GM18502 (cell line): ENCODE measurements at regions not wholly inside any gene's neighbourhood (a gene's known extent, or its start where the extent isn't known, plus 50 kb on each side); places are given as distances from the start of the nearest gene placed in this dataset.
A peak's percentile ranks its signal among the peaks of the same experiment; 100 is the strongest.
"Not testable (repeated sequence)": the region's sequence is repeated elsewhere in the genome, so short reads cannot be mapped to it uniquely, and the experiment has no call there.

Experiments
- ATAC-seq: cut with Tn5 transposase; IDR thresholded peaks from one replicate; pipeline ENCODE4 v1.9.1; 2021; ENCODE audit warnings: mild to moderate bottlenecking; ENCODE audit not compliant: unreplicated experiment, poor library complexity

DNA sequence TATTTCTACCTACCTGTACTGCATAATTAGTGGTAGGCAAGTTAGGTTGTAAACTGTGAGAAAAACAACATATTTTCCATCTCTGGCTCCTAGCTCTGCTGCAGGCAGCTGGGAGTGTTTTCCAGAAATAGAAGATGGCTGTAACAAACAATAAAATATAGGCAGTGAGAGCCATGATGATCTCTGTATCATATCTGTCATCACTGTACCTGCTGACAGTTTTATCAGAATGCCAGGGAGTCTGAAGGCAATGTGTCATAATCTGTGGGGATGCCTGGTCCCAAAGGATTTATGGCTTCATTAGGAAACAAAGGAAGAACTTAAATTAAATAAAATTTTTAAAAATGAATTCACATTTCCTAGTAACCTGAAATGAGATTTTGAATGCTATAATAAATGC, 160.9 kb upstream of the SMIM30 start:
- ATAC-seq, result no peak

DNA sequence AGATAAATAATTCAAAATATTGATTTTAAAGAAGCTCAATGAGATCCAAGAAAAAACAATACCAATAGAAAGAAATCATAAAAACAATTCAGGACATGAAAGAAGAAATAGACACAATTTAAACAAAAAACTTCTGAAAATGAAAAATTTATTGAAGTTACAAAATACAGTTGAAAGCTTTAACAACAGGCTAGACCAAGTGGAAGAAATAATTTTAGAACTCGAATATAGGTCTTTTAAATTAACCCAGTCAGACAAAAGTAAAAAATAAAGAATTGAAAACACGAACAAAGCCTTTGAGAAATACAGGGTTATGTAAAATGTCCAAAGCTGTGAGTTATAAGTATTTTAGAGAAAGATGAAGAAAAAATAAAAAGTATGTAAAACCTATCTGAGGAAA, 152.4 kb upstream of the SMIM30 start:
- no peak for ATAC-seq

DNA sequence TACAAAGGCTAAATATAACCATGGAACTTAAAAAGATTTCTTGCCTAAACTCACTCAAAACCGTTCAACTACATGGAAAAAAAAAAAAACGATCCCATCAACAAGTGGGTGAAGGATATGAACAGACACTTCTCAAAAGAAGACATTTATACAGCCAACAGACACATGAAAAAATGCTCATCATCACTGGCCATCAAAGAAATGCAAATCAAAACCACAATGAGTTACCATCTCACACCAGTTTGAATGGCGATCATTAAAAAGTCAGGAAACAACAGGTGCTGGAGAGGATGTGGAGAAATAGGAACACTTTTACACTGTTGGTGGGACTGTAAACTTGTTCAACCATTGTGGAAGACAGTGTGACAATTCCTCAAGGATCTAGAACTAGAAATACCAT, 151.2 kb upstream of the SMIM30 start:
- not testable (repeated sequence) for ATAC-seq

DNA sequence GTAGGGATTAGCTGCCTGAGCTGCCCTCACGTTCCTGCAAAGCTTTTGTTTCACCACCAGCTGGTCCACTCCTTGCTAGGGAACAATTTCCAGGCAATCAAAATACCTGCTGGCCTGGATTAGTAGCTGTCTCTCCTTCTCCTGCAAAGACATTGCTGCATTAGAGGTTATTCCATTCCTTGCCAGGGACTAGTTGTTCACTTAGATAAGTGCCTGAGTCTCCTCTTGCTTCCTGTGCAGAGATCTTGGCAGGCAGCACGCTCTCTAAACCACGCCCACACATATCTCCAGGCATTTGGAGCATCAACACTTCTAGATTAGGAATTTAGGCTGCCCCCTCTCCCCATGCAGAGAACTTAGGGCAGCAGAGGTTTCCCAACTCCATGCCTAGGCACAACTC, 150.4 kb upstream of the SMIM30 start:
- ATAC-seq, result no peak

DNA sequence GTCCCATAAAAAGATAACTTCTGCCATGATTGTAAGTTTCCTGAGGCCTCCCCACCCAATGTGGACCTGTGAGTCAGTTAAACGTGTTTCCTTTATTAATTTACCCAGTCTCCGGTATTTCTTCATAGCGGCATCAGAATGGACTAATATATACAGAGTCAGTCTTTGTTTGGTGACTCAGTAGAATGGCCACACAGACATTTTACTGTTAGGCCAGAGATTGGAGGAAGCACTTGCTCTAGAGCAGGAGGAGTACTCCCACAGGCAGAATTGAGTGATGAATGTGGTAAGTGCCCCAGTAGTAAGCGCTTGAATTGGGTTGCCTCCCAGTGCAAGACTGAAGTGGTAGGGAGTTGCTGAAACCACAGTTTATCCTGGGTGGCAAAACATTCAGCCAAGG, 149.5 kb upstream of the SMIM30 start:
- no peak for ATAC-seq

DNA sequence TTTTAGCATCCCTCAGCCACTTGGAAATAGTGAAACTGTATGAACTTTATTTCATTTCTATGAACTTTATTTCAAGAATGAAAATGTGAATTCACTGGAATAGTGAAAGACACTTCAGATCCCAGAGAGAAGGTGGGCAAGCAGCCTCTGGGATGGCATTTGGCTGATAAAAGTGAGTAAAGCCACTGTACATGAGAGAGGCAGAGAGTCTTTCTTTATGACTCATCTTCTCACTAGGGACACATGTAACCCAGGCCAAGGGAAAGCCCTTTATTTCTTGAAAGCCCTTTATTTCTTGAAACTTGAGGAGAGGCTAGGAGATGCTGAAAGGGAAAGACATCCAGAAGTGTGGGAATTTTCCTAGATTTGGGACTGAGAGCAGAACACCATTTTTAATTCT, 148.9 kb upstream of the SMIM30 start:
- peak; percentile 80 for ATAC-seq

DNA sequence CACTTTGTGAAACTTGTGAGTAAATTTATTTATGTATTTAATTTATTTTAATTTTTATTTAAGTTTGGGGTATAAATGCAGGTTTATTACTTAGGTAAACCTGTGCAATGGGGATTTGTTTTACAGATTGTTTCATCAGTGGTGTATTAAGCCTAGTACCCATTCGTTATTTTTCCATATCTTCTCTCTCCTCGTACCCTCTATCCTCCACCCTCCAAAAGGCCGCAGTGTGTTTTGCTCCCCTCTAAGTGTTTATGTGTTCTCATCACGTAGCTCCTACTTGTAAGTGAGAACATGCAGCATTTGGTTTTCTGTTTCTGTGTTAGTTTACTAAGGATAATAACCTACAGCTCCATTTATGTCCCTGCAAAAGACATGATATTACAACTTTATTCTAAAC, 145.4 kb upstream of the SMIM30 start:
- no peak for ATAC-seq

DNA sequence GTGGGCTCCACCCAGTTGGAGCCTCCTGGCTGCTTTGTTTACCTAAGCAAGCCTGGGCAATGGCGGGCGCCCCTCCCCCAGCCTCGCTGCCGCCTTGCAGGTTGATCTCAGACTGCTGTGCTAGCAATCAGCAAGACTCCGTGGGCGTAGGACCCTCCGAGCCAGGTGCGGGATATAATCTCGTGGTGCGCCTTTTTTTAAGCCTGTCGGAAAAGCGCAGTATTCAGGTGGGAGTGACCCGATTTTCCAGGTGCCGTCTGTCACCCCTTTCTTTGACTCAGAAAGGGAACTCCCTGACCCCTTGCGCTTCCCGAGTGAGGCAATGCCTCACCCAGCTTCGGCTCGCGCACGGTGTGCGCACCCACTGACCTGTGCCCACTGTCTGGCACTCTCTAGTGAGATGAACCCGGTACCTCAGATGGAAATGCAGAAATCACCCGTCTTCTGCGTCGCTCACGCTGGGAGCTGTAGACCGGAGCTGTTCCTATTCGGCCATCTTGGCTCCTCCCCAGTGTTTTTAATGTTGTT, 144.9 kb upstream of the SMIM30 start:
- ATAC-seq, result not testable (repeated sequence)

DNA sequence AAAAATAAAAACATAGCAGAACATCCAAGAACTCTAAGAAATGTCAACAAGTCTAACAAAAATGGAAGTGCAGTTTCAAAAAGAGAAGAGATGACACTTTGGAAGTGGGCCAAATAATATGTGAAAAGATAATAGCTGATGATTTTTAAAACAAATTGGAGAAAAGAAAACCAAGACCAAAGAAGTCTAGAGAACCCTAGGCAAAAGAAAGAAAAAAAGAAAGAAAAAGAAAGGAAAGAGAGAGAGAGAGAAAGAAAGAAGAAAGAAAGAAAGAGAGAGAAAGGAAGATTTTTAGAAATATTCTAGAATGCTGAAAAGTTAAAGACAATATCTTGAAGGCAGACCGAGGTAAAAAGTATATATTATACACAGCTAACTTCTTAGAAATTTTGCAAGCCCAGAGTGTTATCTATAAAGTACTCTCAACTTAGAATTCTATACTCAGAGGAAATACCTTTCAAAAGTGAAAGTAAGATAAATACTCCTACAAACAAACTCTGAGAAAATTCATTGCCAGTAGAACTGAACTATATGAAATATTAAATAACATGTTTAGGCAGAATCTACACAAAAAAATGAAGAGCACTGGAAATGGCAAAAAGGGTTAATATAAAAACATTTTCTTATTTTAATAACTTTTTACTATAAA, 138.7 kb upstream of the SMIM30 start:
- no peak for ATAC-seq

DNA sequence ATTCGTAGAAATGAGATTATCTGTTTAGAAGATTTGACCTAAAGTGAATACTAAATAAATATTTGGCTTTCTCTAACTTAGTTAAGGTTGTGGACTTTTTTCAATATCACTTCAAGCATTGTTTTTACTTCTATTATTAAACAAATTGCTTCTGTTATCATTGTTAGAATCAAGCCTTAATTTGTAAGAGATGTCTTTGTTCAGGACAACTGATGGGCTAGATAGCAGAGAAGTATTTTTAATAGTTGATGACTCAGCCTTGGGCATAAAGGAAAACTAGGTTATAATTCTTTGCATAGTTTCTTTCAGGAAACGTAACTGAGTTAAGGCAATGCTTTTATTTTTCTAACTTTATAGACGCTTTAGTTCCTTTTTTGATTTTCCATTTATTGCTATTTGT, 128.8 kb upstream of the SMIM30 start:
- no peak for ATAC-seq

DNA sequence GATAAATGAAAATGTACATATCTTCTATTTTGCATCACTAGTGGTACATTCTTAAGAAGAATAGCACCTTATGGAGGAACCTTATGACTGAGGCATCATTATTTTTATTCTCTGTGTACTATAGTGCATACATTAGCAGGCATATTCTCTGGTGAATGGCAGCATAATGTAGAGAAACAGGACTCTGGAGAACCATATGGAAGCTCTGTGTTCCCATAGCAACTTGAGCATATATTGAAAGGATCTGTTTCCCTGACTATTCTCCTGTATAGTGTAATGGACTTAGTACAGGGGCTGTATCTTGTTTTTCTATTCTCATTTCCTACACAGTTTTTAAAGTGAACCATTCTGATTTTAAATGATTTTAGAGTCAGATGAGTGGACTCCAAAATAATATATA, 128.4 kb upstream of the SMIM30 start:
- ATAC-seq, result no peak

DNA sequence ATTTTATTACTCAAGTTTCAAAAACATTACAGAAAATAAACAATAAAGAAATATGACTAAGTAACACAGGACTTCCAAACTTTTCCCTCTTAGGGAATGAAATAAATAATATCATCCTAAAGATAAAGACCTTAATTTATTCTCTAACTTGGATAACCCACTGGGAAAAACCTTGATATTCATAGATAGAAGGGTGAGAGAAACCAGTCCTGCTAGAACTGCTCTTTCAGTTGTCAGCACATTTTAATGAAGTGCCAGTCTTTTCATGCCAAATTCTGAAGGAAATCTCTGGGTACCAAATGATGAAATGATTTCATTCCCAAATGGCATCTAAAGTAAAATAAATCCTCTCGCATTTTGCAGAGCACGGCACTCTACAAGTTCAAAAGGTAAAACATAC, 114.5 kb upstream of the SMIM30 start:
- ATAC-seq, result no peak

DNA sequence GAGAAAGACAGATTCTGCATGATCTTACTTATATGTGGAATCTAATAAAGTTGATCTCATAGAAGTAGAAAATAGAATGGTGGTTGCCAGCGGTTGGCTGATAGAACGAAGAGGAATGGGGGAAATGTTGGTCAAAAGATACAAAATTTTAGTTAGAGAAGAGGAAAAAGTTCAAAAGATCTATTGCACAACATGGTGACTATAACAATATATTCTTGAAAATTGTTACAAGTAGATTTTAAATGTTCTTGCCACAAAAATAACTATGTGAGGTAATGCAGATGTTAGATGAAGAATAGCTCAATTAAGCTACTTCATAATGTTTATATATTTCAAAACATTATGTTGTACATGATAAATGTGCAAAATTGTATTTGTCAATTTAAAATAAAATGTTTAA, 112.3 kb upstream of the SMIM30 start:
- ATAC-seq, result no peak

DNA sequence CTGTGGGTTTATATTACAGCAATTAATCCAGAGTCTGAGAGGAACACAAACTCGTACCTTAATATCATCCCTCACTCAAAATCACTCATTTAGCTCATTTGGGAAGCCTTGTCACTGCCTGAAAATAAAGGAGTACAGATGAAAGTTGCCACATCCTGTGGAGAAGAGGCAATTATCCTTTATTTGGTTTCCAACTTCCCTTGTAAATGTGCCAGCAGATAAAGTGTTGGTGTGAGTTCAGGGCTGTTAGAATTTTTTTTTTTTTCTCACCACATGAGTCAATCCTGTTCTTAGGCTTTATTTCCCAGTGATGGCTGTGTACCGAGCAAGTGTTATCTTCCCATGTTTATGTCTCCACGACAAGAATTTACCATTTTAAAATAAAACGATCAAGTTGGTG, 99.0 kb upstream of the SMIM30 start:
- ATAC-seq, result no peak

DNA sequence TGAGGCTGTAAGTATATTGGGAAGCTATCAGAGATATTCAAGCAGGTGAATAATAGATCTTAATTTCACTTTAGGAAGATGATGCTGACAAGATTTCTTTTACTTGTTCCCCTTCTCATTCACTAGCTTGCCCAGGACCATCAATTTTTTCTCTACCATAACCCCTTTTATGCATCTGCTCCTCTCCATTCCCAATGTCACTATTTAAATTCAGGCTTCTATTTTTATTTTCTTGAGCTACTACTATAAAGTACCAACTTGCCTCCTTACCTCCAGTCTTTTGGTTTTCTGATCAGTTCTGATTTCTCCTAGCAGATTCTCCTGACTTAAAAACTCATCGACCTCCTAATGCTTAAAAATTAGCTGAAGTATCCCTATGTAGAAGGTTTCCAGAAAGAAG, 97.7 kb upstream of the SMIM30 start:
- no peak for ATAC-seq

DNA sequence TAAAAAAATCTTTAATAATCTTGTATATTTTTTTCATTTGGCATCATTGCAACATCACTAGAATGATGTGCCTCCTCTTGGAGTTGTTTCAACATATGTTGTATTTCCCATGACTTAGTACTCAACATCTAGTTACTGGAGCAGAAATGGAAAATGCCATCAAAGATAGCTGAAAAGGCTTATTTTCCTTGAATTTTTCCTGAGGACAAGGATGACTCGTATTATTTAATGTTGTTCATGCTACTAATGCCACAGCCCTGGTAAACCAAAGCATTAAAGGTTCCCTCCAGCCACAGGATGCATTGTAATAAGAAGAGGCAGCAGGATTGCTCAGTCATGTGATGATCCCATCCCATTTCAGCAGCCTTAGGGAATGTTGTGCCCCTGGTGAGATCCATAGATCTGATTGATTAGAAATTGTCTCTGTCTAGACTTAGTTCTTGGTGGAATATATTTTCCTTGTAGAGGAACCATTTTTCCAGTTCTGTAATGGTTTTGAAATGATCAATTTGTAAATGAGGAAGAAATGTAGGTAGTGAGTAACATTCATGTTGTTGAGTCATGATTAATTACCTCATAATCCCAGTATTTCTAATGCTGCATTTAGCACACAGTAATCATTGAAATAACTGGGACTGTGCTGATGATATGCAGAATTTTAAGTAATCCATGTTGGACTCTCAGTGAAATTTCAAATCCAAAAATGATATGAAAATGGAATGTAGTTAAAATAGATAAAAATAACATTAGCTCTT, 91.3 kb upstream of the SMIM30 start:
- no peak for ATAC-seq

DNA sequence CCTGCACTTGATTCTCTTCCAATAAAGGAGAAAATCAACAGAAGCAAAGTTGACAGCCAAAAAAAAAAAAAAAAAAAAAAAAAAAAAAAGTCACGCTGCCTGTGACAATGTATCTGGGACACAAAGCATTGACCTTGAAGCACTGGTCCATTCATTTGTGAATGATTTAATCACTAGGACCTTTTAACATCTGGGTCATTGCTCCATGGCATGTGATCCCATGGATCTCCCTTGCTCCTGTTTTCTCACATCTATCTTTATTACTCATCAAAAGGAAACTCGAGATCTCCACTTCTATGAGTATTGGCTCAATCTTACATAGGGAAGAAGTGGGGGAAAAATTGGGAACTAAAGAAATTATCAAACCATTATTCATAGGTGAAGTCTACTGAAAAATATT, 89.6 kb upstream of the SMIM30 start:
- ATAC-seq, result no peak

DNA sequence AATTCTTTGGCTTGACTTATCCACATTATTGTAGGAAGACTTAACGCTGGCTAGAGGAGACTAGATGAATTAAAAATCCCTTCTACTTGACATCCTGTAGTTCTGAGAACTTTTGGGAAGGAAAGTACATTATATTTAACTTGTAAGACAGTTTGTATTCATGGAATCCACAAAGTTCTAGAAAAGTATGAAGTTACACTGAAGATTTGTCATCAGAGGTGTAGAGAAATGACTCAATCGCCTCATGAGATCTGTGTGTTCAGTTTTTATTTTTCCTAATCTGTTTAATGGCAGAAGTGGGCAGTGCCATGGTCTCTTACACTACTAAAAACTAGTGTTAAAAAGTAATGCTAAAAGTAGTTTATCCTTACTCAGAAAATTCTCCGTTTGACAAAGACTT, 89.1 kb upstream of the SMIM30 start:
- no peak for ATAC-seq

DNA sequence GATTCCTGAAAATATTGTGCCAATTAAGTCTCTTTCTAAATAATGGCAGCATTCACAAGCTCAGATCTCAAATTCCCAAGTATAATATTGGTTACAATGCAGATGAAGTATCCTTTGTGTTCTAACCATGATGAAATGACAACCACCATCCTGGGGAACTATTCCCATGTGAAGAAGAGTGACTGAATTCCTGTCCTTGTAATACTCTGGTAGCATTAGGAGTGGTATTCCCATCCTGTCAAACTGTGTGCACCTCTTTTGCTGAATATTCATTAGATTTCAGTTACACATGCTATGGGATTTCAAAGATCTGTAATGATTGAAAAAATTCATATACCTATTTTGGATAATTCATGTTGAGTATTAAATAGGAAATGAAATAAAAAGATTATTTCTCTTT, 86.1 kb upstream of the SMIM30 start:
- no peak for ATAC-seq

DNA sequence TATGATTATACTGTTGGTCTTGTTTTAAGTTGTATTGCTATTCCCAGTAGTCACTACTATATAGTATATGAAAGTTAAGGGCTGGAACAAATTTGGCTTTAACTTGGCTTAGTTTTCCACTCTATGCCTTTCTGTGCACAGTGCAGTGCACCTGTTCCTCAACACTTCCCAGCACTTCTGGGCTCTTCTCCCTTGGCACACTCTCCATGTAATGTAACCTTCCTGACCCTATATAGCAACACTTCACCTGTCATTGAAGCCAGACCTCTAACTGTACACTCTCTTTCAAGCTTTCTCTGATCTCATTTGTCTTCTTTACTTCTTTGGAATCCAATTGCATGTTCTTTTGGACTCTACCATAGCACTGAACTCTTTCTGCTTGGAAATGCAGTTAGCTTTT, 83.9 kb upstream of the SMIM30 start:
- ATAC-seq, result no peak

DNA sequence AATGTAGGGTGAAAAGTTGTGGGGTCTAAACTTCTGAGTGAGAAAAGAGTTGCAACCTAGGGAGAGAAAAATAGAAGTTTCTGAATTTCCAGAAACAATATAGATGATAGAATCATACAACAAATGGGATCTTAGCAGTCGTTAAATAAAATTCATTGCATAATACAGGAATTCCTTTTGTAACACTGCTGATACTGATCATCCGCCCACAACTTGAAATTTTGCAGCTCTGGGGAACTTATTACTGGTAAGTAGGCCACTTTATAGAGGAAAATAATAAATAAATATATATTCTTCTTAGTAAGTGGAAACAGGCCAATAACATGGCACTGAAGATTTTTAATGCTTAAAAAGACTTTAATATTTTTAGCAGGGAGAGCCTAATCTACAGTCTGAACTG, 81.9 kb upstream of the SMIM30 start:
- no peak for ATAC-seq

DNA sequence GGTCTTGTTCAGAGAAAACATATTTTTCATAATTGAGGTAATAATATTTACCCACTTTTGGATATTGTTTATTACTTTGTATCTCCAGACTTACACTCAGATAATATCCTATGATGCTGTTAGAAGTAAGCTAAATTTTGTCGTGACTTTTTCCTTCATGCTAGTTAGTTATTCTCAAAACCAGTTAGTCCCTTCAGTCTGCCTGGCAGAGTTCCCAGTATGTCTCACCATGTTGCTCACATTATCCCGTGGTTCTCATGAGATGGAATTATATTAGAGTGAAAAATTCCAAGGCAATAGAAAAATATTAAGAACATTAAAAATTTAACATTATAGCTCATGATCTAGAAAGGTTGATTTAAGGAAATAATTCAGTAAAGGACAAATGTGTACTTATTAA, 81.5 kb upstream of the SMIM30 start:
- ATAC-seq, result no peak
